Caco-2 (cell line): ENCODE measurements at regions not wholly inside any gene's neighbourhood (a gene's known extent, or its start where the extent isn't known, plus 50 kb on each side); places are given as distances from the start of the nearest gene placed in this dataset.

Experiments used
- BruUV-seq: library from RNA; stranded (reverse); fragments of 400-500 nt; replicated peaks from 2 replicates; lab custom pipeline; 2021; lab: Mats Ljungman, UMichigan
- CTCF ChIA-PET: fragments of 300-600 bp; sonication (Branson Sonifier 250); formaldehyde crosslinking; loops from one replicate; lab custom pipeline; 2022; ENCODE audit warnings: antibody characterized with exemption; lab: Charles Lee
- POLR2A ChIA-PET: fragments of 300-600 bp; sonication (Branson Sonifier 250); formaldehyde crosslinking; loops from one replicate; lab custom pipeline; 2022; ENCODE audit warnings: antibody characterized with exemption; lab: Charles Lee
- DNase-seq, 2 experiments: peaks; one replicate each; pipeline versions ENCODE4 v3.0.0 to v3.0.0-alpha.2; 2020 to 2022
- H3K27me3 ChIP-seq: replicated peaks from 2 replicates; pipeline ENCODE4 v1.6.0; 2011; ENCODE audit warnings: low read length; ENCODE audit not compliant: control insufficient read depth, insufficient read depth
- H3K36me3 ChIP-seq: 2 replicates; pipeline ENCODE4 v1.5.1; 2011; ENCODE audit warnings: low read length; ENCODE audit not compliant: control insufficient read depth, insufficient read depth
- H3K4me1 ChIP-seq: fragments of 250-450 bp; sonication (Bioruptor Pico); 2 replicates; pipeline ENCODE4 v1.5.1; 2020; ENCODE audit warnings: mild to moderate bottlenecking
- H3K4me3 ChIP-seq: 2 replicates; pipeline ENCODE4 v1.5.1; 2011; ENCODE audit warnings: low read depth, mild to moderate bottlenecking, control low read depth, low read length
- H3K9me3 ChIP-seq: fragments of 250-450 bp; sonication (Bioruptor Pico); 2 replicates; pipeline ENCODE4 v1.5.1; 2020; ENCODE audit warnings: mild to moderate bottlenecking, moderate library complexity
- H3K27ac Mint-ChIP-seq: one replicate; pipeline ENCODE4 v1.8.0; 2022; ENCODE audit warnings: mixed read lengths; ENCODE audit not compliant: unreplicated experiment
- H3K27me3 Mint-ChIP-seq: one replicate; pipeline ENCODE4 v1.8.0; 2022; ENCODE audit warnings: mixed read lengths; ENCODE audit not compliant: insufficient read depth, unreplicated experiment
- H3K36me3 Mint-ChIP-seq: one replicate; pipeline ENCODE4 v1.8.0; 2022; ENCODE audit warnings: mild to moderate bottlenecking, mixed read lengths; ENCODE audit not compliant: insufficient read depth, unreplicated experiment
- H3K4me1 Mint-ChIP-seq: one replicate; pipeline ENCODE4 v1.8.0; 2022; ENCODE audit warnings: low read depth, mixed read lengths; ENCODE audit not compliant: unreplicated experiment
- H3K4me3 Mint-ChIP-seq: one replicate; pipeline ENCODE4 v1.8.0; 2022; ENCODE audit warnings: mild to moderate bottlenecking, moderate library complexity, mixed read lengths; ENCODE audit not compliant: unreplicated experiment
- H3K9me3 Mint-ChIP-seq: one replicate; pipeline ENCODE4 v1.8.0; 2022; ENCODE audit warnings: mixed read lengths; ENCODE audit not compliant: unreplicated experiment
- CTCF ChIP-seq, 2 experiments: fragments of 200-600 bp in 1 of 2; IDR thresholded peaks; 1 replicate in 1 of 2; 2 replicates in 1 of 2; pipeline versions ENCODE4 v1.5.1 to v1.8.0; 2011 to 2022; ENCODE audit warnings: antibody characterized with exemption in 1 of 2, control low read depth in 1 of 2, inconsistent platforms in 1 of 2, low read depth in 1 of 2, low read length in 1 of 2, mild to moderate bottlenecking in 1 of 2, moderate library complexity in 1 of 2; ENCODE audit not compliant: insufficient read depth in 1 of 2, severe bottlenecking in 1 of 2, unreplicated experiment in 1 of 2
- intact Hi-C: fragments of 100-400 bp; cut with micrococcal nuclease; formaldehyde crosslinking; loops from one replicate; pipeline ENCODE4 v1.10.0; 2022; ENCODE audit not compliant: unreplicated experiment

GRCh38 chr5:2156358-2157059 is 273.8 kb upstream of the IRX4 start:
- Mint-ChIP-seq H3K27ac (no peak overlapping the region), H3K36me3 (no peaks in the 10 kb centered on the region), H3K27me3 (peaks cover 11% of the 10 kb centered on the region), H3K4me1 (no peaks in the 10 kb centered on the region), H3K9me3 (peaks cover 7% of the 10 kb centered on the region), H3K4me3 (no peak overlapping the region)
- DNase-seq = no peak
- POLR2A ChIA-PET = no interaction called here
- no peaks in the 10 kb centered on the region for H3K36me3 ChIP-seq
- H3K4me1 ChIP-seq = no peaks in the 10 kb centered on the region
- intact Hi-C loops = no loop called here
- H3K9me3 ChIP-seq = no peaks in the 10 kb centered on the region; the same call in 1 of the 2 replicates
- TF ChIP-seq CTCF (IDR thresholded peaks at IDR 0.05; ENCODE audit: insufficient read depth in 1 of 2, low read depth in 1 of 2, low read length in 1 of 2, severe bottlenecking in 1 of 2, unreplicated experiment in 1 of 2) = no peak
- no peak overlapping the region for H3K4me3 ChIP-seq
- no peaks in the 10 kb centered on the region for H3K27me3 ChIP-seq
- CTCF ChIA-PET = no interaction called here
- BruUV-seq = no TSS peak

GRCh38 chr5:2155556-2155955 is 272.8 kb upstream of the IRX4 start:
- Mint-ChIP-seq H3K4me1 (no peaks in the 10 kb centered on the region), H3K4me3 (no peak overlapping the region)
- POLR2A ChIA-PET = no interaction called here

GRCh38 chr5:2153802-2154201 is 271.1 kb upstream of the IRX4 start:
- no peaks in the 10 kb centered on the region; the same call in 1 of the 2 replicates for H3K9me3 ChIP-seq
- Mint-ChIP-seq H3K4me1 (no peaks in the 10 kb centered on the region), H3K4me3 (no peak overlapping the region), H3K27ac (no peak overlapping the region), H3K36me3 (no peaks in the 10 kb centered on the region), H3K27me3 (peaks cover 7% of the 10 kb centered on the region), H3K9me3 (no peaks in the 10 kb centered on the region)
- ChIA-PET CTCF (no interaction called here), POLR2A (no interaction called here)
- no TSS peak for BruUV-seq
- no peaks in the 10 kb centered on the region for H3K4me1 ChIP-seq
- no peak for TF ChIP-seq CTCF (IDR thresholded peaks at IDR 0.05; ENCODE audit: insufficient read depth in 1 of 2, low read depth in 1 of 2, low read length in 1 of 2, severe bottlenecking in 1 of 2, unreplicated experiment in 1 of 2)
- intact Hi-C loops = no loop called here
- H3K4me3 ChIP-seq = no peak overlapping the region
- no peaks in the 10 kb centered on the region for H3K36me3 ChIP-seq
- no peaks in the 10 kb centered on the region for H3K27me3 ChIP-seq
- DNase-seq = no peak

More at GRCh38 chr5:2155556-2155955, 272.8 kb upstream of the IRX4 start:
- TF ChIP-seq CTCF (IDR thresholded peaks at IDR 0.05; ENCODE audit: insufficient read depth in 1 of 2, low read depth in 1 of 2, low read length in 1 of 2, severe bottlenecking in 1 of 2, unreplicated experiment in 1 of 2) = no peak
- DNase-seq = no peak
- peaks cover 8% of the 10 kb centered on the region for H3K27me3 Mint-ChIP-seq
- no TSS peak for BruUV-seq
- Histone ChIP-seq H3K4me1 (no peaks in the 10 kb centered on the region), H3K27me3 (no peaks in the 10 kb centered on the region), H3K4me3 (no peak overlapping the region), H3K9me3 (no peaks in the 10 kb centered on the region; the same call in 1 of the 2 replicates), H3K36me3 (no peaks in the 10 kb centered on the region)
- CTCF ChIA-PET = no interaction called here
- H3K36me3 Mint-ChIP-seq = no peaks in the 10 kb centered on the region
- intact Hi-C loops = no loop called here
- H3K27ac Mint-ChIP-seq = no peak overlapping the region
- H3K9me3 Mint-ChIP-seq = no peaks in the 10 kb centered on the region
